Thoracic aorta (tissue), 2 donors: ENCODE measurements at regions not wholly inside any gene's neighbourhood (a gene's known extent, or its start where the extent isn't known, plus 50 kb on each side); places are given as distances from the start of the nearest gene placed in this dataset.

Source experiments
- ATAC-seq: fragments of 150-250 bp; one replicate; pipeline ENCODE4 v1.8.0; 2017; ENCODE audit warnings: low read depth; ENCODE audit not compliant: insufficient number of reproducible peaks, low FRiP score
- DNase-seq: peaks from one replicate; pipeline ENCODE4 v3.0.0-alpha.2; 2020; ENCODE audit warnings: low spot score
- H3K27ac ChIP-seq, 2 donors: fragments of 200-600 bp; sonication (generic); 1 replicate in 1 of 2; 2 replicates in 1 of 2; pipeline ENCODE4 v1.5.1; 2016; ENCODE audit warnings: mild to moderate bottlenecking in 2 of 2, moderate library complexity in 2 of 2
- H3K27me3 ChIP-seq: fragments of 200-600 bp; sonication (generic); replicated peaks from 2 replicates; pipeline ENCODE4 v1.6.0; 2016; ENCODE audit warnings: mild to moderate bottlenecking; ENCODE audit not compliant: insufficient read depth
- H3K36me3 ChIP-seq: fragments of 200-600 bp; sonication (generic); one replicate; pipeline ENCODE4 v1.5.1; 2016
- H3K4me1 ChIP-seq, 2 donors: fragments of 200-600 bp; sonication (generic); 1 replicate in 1 of 2; 2 replicates in 1 of 2; pipeline versions ENCODE4 v1.5.1 to v1.6.0; 2016; ENCODE audit warnings: low read depth in 2 of 2, mild to moderate bottlenecking in 1 of 2; ENCODE audit not compliant: control insufficient read depth in 1 of 2
- H3K4me3 ChIP-seq: fragments of 200-600 bp; sonication (generic); 2 replicates; pipeline ENCODE4 v1.5.1; 2016; ENCODE audit warnings: mild to moderate bottlenecking
- H3K9me3 ChIP-seq: fragments of 200-600 bp; sonication (generic); 2 replicates; pipeline ENCODE4 v1.5.1; 2016
- TF ChIP-seq, protein P1 (sequence below): fragments of 200-600 bp; sonication (generic); IDR thresholded peaks from one replicate; pipeline ENCODE4 v1.5.1; 2019; ENCODE audit warnings: antibody characterized with exemption

DNA sequence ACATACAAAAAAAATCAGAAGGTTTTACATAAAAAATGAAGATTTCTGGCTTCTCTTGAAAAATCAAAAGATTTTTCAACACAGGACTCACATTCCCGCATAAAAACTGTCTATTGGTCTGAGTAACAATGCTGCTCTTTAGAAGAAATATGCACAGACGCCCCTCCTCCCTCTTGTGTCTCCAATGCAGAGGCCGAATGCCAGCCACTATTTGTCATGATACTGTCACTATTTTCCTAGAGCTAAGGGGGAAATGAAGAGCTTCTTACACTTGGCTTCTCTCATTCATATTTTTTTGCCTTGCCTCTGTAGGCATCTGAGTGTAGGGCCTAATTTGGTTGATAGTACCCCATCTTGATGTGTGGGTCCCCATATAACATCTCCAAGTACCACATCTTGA, 98.0 kb downstream of the BBS10 start:
- no peaks in the 10 kb centered on the region for H3K9me3 ChIP-seq
- TF ChIP-seq, protein P1, sequence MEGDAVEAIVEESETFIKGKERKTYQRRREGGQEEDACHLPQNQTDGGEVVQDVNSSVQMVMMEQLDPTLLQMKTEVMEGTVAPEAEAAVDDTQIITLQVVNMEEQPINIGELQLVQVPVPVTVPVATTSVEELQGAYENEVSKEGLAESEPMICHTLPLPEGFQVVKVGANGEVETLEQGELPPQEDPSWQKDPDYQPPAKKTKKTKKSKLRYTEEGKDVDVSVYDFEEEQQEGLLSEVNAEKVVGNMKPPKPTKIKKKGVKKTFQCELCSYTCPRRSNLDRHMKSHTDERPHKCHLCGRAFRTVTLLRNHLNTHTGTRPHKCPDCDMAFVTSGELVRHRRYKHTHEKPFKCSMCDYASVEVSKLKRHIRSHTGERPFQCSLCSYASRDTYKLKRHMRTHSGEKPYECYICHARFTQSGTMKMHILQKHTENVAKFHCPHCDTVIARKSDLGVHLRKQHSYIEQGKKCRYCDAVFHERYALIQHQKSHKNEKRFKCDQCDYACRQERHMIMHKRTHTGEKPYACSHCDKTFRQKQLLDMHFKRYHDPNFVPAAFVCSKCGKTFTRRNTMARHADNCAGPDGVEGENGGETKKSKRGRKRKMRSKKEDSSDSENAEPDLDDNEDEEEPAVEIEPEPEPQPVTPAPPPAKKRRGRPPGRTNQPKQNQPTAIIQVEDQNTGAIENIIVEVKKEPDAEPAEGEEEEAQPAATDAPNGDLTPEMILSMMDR, result no peak
- no peak for DNase-seq
- H3K4me1 ChIP-seq, result no peaks in the 10 kb centered on the region
- H3K4me3 ChIP-seq, result no peak overlapping the region
- no peaks in the 10 kb centered on the region for H3K36me3 ChIP-seq
- ATAC-seq, result no peak
- no peaks in the 10 kb centered on the region for H3K27me3 ChIP-seq
- H3K27ac ChIP-seq, result no peak overlapping the region

GRCh38 chr12:76249501-76249900, 98.7 kb downstream of the BBS10 start:
- Histone ChIP-seq H3K4me3 (no peak overlapping the region), H3K4me1 (no peaks in the 10 kb centered on the region), H3K27ac (no peak overlapping the region), H3K36me3 (no peaks in the 10 kb centered on the region), H3K9me3 (no peaks in the 10 kb centered on the region), H3K27me3 (no peaks in the 10 kb centered on the region)
- DNase-seq (no peak), ATAC-seq (no peak)
- TF ChIP-seq, protein P1, result no peak

DNA sequence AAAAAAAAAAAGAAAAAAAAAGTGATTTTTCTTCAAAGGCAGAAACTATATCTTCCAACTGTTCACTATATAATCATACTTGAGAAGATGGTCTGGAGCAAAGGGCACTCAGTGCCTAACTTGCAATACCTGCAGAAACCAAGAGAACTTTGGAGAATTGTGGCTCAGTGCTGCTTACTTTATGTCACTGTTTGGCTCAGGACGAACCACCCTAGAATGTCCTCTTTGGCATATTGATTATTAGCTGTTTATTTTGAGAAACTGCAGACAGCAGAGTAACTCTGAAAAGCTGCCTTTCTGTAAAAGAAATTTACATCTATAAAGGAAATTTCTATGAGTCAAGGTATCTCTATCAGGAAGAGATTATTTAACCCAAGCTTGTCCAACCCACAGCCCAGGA, 100.2 kb downstream of the BBS10 start:
- H3K4me3 ChIP-seq, result no peak overlapping the region
- no peaks in the 10 kb centered on the region for H3K9me3 ChIP-seq
- TF ChIP-seq, protein P1, result no peak
- H3K36me3 ChIP-seq, result no peaks in the 10 kb centered on the region
- no peak overlapping the region for H3K27ac ChIP-seq
- no peak for ATAC-seq
- no peak for DNase-seq
- H3K27me3 ChIP-seq, result no peaks in the 10 kb centered on the region
- peaks cover 0 to 3% of the 10 kb centered on the region in 2 donors for H3K4me1 ChIP-seq

DNA sequence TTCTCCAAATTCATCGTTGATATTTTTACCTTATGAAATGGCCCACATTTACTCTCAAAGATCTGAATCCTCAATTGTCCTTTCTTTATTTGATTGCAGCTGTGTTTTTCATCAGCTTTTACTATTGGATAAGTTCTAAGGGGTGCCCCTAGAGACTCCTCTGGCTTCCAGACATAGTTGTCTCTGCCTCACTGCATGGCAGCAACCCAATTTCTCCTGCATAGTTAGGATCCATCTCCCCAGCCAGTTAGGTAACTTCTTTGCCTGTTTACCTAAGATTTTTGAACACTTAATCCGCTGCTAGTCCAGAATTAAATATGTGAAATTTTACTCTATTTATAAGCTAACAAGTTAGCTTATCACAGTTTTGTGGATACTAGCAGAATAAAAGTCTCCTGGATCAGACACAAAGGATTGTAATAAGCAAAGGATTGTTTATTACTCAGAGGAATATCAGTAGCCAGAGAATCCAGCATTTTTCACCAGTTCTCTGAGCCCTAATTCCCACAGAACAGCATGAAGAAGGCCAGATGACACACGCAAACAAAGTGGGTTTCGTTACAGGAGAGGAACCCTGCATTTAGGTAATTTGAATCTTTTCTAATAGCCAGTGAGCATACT, 101.1 kb downstream of the BBS10 start:
- TF ChIP-seq, protein P1, result no peak
- Histone ChIP-seq H3K27ac (no peak overlapping the region), H3K4me3 (no peak overlapping the region), H3K4me1 (peaks cover 0 to 4% of the 10 kb centered on the region in 2 donors), H3K27me3 (no peaks in the 10 kb centered on the region), H3K36me3 (no peaks in the 10 kb centered on the region), H3K9me3 (no peaks in the 10 kb centered on the region)
- no peak for DNase-seq
- no peak for ATAC-seq

- ATAC-seq, result no peak
- TF ChIP-seq, protein P1, result no peak
Observed at GRCh38 chr12:76246611-76247010, 101.6 kb downstream of the BBS10 start.

More at GRCh38 chr12:76246611-76247010, 101.6 kb downstream of the BBS10 start:
- Histone ChIP-seq H3K4me3 (no peak overlapping the region), H3K4me1 (peaks cover 0 to 4% of the 10 kb centered on the region in 2 donors), H3K27ac (no peak overlapping the region), H3K9me3 (no peaks in the 10 kb centered on the region), H3K27me3 (no peaks in the 10 kb centered on the region), H3K36me3 (no peaks in the 10 kb centered on the region)
- DNase-seq, result no peak
